Mesenchymal stem cell (in vitro differentiated cells and primary cell): ENCODE measurements at regions not wholly inside any gene's neighbourhood (a gene's known extent, or its start where the extent isn't known, plus 50 kb on each side); places are given as distances from the start of the nearest gene placed in this dataset.
A peak's percentile ranks its signal among the peaks of the same experiment; 100 is the strongest.

ENCODE experiments used
- DNase-seq: peaks from one replicate; pipeline ENCODE4 v3.0.0-alpha.2; 2013
- H2AFZ ChIP-seq: one replicate; pipeline ENCODE4 v1.6.1; 2013; ENCODE audit warnings: low read depth, mild to moderate bottlenecking, control low read depth, inconsistent platforms, low read length, moderate library complexity
- H2AK5ac ChIP-seq: 2 replicates; pipeline ENCODE4 v1.6.1; 2013; ENCODE audit warnings: low read length, moderate library complexity, mild to moderate bottlenecking, inconsistent platforms; ENCODE audit not compliant: severe bottlenecking
- H2BK120ac ChIP-seq: one replicate; pipeline ENCODE4 v1.6.1; 2013; ENCODE audit warnings: low read depth, mild to moderate bottlenecking, inconsistent platforms, low read length, moderate library complexity
- H2BK12ac ChIP-seq, 2 experiments: one replicate each; pipeline ENCODE4 v1.6.1; 2013; ENCODE audit warnings: inconsistent platforms in 2 of 2, low read length in 2 of 2, mild to moderate bottlenecking in 2 of 2, moderate library complexity in 2 of 2, control low read depth in 1 of 2
- H2BK15ac ChIP-seq: one replicate; pipeline ENCODE4 v1.6.1; 2013; ENCODE audit warnings: mild to moderate bottlenecking, low read depth, inconsistent platforms; ENCODE audit not compliant: poor library complexity, severe bottlenecking
- H2BK5ac ChIP-seq: 2 replicates; pipeline ENCODE4 v1.6.1; 2013; ENCODE audit warnings: low read depth, mild to moderate bottlenecking, low read length, control low read depth, inconsistent platforms; ENCODE audit not compliant: poor library complexity, severe bottlenecking
- H3K14ac ChIP-seq, 2 experiments: one replicate each; pipeline ENCODE4 v1.6.1; 2013; ENCODE audit warnings: inconsistent platforms in 2 of 2, low read length in 2 of 2, control low read depth in 1 of 2, mild to moderate bottlenecking in 1 of 2, moderate library complexity in 1 of 2
- H3K18ac ChIP-seq, 2 experiments: one replicate each; pipeline ENCODE4 v1.6.1; 2013; ENCODE audit warnings: inconsistent platforms in 2 of 2, low read length in 2 of 2, control low read depth in 1 of 2, low read depth in 1 of 2, mild to moderate bottlenecking in 1 of 2
- H3K23ac ChIP-seq, 2 experiments: one replicate each; pipeline ENCODE4 v1.6.1; 2013; ENCODE audit warnings: inconsistent platforms in 2 of 2, low read length in 2 of 2, mild to moderate bottlenecking in 2 of 2, moderate library complexity in 2 of 2, control low read depth in 1 of 2
- H3K27ac ChIP-seq: 2 replicates; pipeline ENCODE4 v1.5.1; 2013; ENCODE audit warnings: mild to moderate bottlenecking, moderate library complexity, low read length, control low read depth, inconsistent platforms; ENCODE audit not compliant: poor library complexity, severe bottlenecking
- H3K27me3 ChIP-seq, 2 experiments: 2 replicates each; pipeline versions ENCODE4 v1.6.1 to v1.7.0; 2013; ENCODE audit warnings: low read length in 2 of 2, mild to moderate bottlenecking in 2 of 2, moderate library complexity in 2 of 2, control low read depth in 1 of 2, inconsistent platforms in 1 of 2; ENCODE audit not compliant: control insufficient read depth in 1 of 2, insufficient read depth in 1 of 2
- H3K36me3 ChIP-seq, 2 experiments: 2 replicates each; pipeline versions ENCODE4 v1.6.1 to v1.7.0; 2013; ENCODE audit warnings: low read length in 2 of 2, control low read depth in 1 of 2, inconsistent platforms in 1 of 2, low read depth in 1 of 2, mild to moderate bottlenecking in 1 of 2; ENCODE audit not compliant: insufficient read depth in 2 of 2, control insufficient read depth in 1 of 2
- H3K4ac ChIP-seq, 2 experiments: one replicate each; pipeline ENCODE4 v1.6.1; 2013; ENCODE audit warnings: inconsistent platforms in 2 of 2, low read length in 2 of 2, mild to moderate bottlenecking in 2 of 2, moderate library complexity in 2 of 2, control low read depth in 1 of 2, low read depth in 1 of 2
- H3K4me1 ChIP-seq: 2 replicates; pipeline ENCODE4 v1.6.1; 2013; ENCODE audit warnings: low read depth, low read length, control low read depth; ENCODE audit not compliant: control insufficient read depth, insufficient read depth
- H3K4me2 ChIP-seq: 2 replicates; pipeline ENCODE4 v1.6.1; 2013; ENCODE audit warnings: low read length, mild to moderate bottlenecking, inconsistent platforms; ENCODE audit not compliant: poor library complexity, severe bottlenecking
- H3K4me3 ChIP-seq, 2 experiments: 2 replicates each; pipeline versions ENCODE4 v1.5.1 to v1.7.0; 2013; ENCODE audit warnings: low read length in 2 of 2, mild to moderate bottlenecking in 2 of 2, control low read depth in 1 of 2, low read depth in 1 of 2; ENCODE audit not compliant: insufficient read depth in 1 of 2
- H3K79me1 ChIP-seq: replicated peaks from 2 replicates; pipeline ENCODE4 v1.6.1; 2013; ENCODE audit warnings: mild to moderate bottlenecking, control low read depth, low read length, inconsistent platforms; ENCODE audit not compliant: poor library complexity, severe bottlenecking
- H3K9ac ChIP-seq: 2 replicates; pipeline ENCODE4 v1.7.0; 2013; ENCODE audit warnings: mild to moderate bottlenecking, low read length, moderate library complexity
- H3K9me3 ChIP-seq: 2 replicates; pipeline ENCODE4 v1.7.0; 2013; ENCODE audit warnings: mild to moderate bottlenecking, low read length; ENCODE audit not compliant: control insufficient read depth
- H4K8ac ChIP-seq: one replicate; pipeline ENCODE4 v1.6.1; 2013; ENCODE audit warnings: inconsistent platforms, mild to moderate bottlenecking, low read length, moderate library complexity
- H4K91ac ChIP-seq: one replicate; pipeline ENCODE4 v1.6.1; 2013; ENCODE audit warnings: mild to moderate bottlenecking, low read length, inconsistent platforms
- WGBS: methylation state at CpG from one replicate; pipeline ENCODE4 v1.1.7; 2013; ENCODE audit warnings: mixed read lengths; 5-methylcytosine and 5-hydroxymethylcytosine counted together

- Histone ChIP-seq H2AFZ (no peak overlapping the region), H3K79me1 (no peaks in the 10 kb centered on the region), H3K9ac (no peak overlapping the region), H2BK120ac (no peak overlapping the region), H3K4me3 (no peak overlapping the region), H3K18ac (no peak overlapping the region), H2BK15ac (no peak overlapping the region), H2BK12ac (no peak overlapping the region), H3K9me3 (no peaks in the 10 kb centered on the region), H2AK5ac (no peak overlapping the region), H3K4me1 (no peaks in the 10 kb centered on the region), H3K4me2 (no peak overlapping the region), H3K27me3 (peaks cover 0 to 5% of the 10 kb centered on the region in 2 experiments), H3K27ac (no peak overlapping the region), H3K36me3 (no peaks in the 10 kb centered on the region), H3K14ac (no peak overlapping the region), H4K8ac (no peak overlapping the region), H3K4ac (no peak overlapping the region), H4K91ac (no peak overlapping the region), H2BK5ac (no peak overlapping the region), H3K23ac (no peak overlapping the region)
- WGBS, result 83% methylated on average over 1 of the region's 2 CpGs
- no peak for DNase-seq
These were observed 214.8 kb upstream of the ARHGEF26 start for GRCh38 chr3:153906366-153906765.

GRCh38 chr3:153910387-153910786 lies 210.8 kb upstream of the ARHGEF26 start:
- Histone ChIP-seq H3K18ac (no peak overlapping the region), H2BK5ac (no peak overlapping the region), H3K4me2 (no peak overlapping the region), H3K36me3 (no peaks in the 10 kb centered on the region), H4K8ac (no peak overlapping the region), H2AK5ac (no peak overlapping the region), H2BK120ac (no peak overlapping the region), H3K14ac (no peak overlapping the region), H3K4me3 (no peak overlapping the region), H2BK15ac (no peak overlapping the region), H3K4ac (no peak overlapping the region), H2AFZ (no peak overlapping the region), H3K4me1 (no peaks in the 10 kb centered on the region), H3K9ac (no peak overlapping the region), H4K91ac (no peak overlapping the region), H3K79me1 (no peaks in the 10 kb centered on the region), H3K27ac (no peak overlapping the region), H3K9me3 (no peaks in the 10 kb centered on the region), H3K27me3 (peaks cover 0 to 5% of the 10 kb centered on the region in 2 experiments), H3K23ac (no peak overlapping the region), H2BK12ac (no peak overlapping the region)
- no CpG with 5 or more reads among the region's 1 CpG for WGBS
- no peak for DNase-seq

- Histone ChIP-seq H3K4me2 (no peak overlapping the region), H2BK5ac (no peak overlapping the region), H3K36me3 (no peaks in the 10 kb centered on the region), H3K79me1 (no peaks in the 10 kb centered on the region), H2BK120ac (no peak overlapping the region), H3K14ac (no peak overlapping the region), H3K4me1 (no peaks in the 10 kb centered on the region), H3K4me3 (no peak overlapping the region), H3K18ac (no peak overlapping the region), H2BK12ac (no peak overlapping the region), H2AK5ac (no peak overlapping the region), H3K27ac (no peak overlapping the region), H4K91ac (no peak overlapping the region), H3K9ac (peak overlapping the region; percentile 19), H2AFZ (no peak overlapping the region), H2BK15ac (no peak overlapping the region), H3K4ac (no peak overlapping the region), H3K23ac (no peak overlapping the region), H4K8ac (no peak overlapping the region), H3K9me3 (no peaks in the 10 kb centered on the region), H3K27me3 (peaks cover 0 to 5% of the 10 kb centered on the region in 2 experiments)
- WGBS, result 100% methylated on average over 1 of the region's 2 CpGs
- no peak for DNase-seq
These were observed 210.1 kb upstream of the ARHGEF26 start for GRCh38 chr3:153911116-153911515.

DNA sequence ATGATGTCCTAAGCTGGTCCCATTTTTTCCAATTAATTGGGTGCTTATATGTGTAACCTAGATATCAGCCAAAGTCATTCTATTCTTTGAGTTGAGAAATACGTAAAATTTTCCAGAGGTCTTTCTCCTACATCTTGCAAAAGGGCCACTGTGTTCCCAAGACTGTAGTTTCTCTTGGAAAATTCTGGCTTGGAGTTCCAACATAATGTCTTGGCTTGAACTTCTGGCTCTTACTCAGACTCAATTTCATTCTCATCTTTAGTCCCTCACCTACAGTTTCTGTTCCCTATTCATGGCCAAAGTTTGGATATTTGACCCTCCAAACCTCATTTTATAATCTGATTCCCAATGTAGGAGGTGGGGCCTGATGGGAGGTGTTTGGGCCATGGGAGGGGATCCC lies 201.4 kb upstream of the ARHGEF26 start:
- no peak overlapping the region for H3K4me3 ChIP-seq
- no peak overlapping the region for H2BK120ac ChIP-seq
- no peaks in the 10 kb centered on the region for H3K4me1 ChIP-seq
- H3K18ac ChIP-seq, result no peak overlapping the region
- H4K8ac ChIP-seq, result no peak overlapping the region
- H3K4me2 ChIP-seq, result no peak overlapping the region
- H3K14ac ChIP-seq, result no peak overlapping the region
- H4K91ac ChIP-seq, result no peak overlapping the region
- no peak overlapping the region for H3K9ac ChIP-seq
- no peak overlapping the region for H2AFZ ChIP-seq
- DNase-seq, result no peak
- no peak overlapping the region for H2BK12ac ChIP-seq
- no peaks in the 10 kb centered on the region for H3K27me3 ChIP-seq
- no peak overlapping the region for H3K27ac ChIP-seq
- H3K4ac ChIP-seq, result no peak overlapping the region
- no peak overlapping the region for H2AK5ac ChIP-seq
- no peaks in the 10 kb centered on the region for H3K9me3 ChIP-seq
- 92% methylated on average over 1 of the region's 1 CpG for WGBS
- no peak overlapping the region for H2BK5ac ChIP-seq
- no peaks in the 10 kb centered on the region for H3K36me3 ChIP-seq
- no peak overlapping the region for H2BK15ac ChIP-seq
- no peak overlapping the region for H3K23ac ChIP-seq
- no peaks in the 10 kb centered on the region for H3K79me1 ChIP-seq
